ENCODE measurements at regions not wholly inside any gene's neighbourhood (a gene's known extent, or its start where the extent isn't known, plus 50 kb on each side); places are given as distances from the start of the nearest gene placed in this dataset.

- H3K36me3 Mint-ChIP-seq (ENCODE audit: low read depth), result no peaks in the 10 kb centered on the region
- H3K9me3 Mint-ChIP-seq, result no peaks in the 10 kb centered on the region
- no peaks in the 10 kb centered on the region for H3K4me1 Mint-ChIP-seq
- no peaks in the 10 kb centered on the region for H3K27me3 Mint-ChIP-seq
- no peak overlapping the region for H3K27ac Mint-ChIP-seq
- ATAC-seq (no peak), DNase-seq (no peak)
- H3K4me3 Mint-ChIP-seq, result no peak overlapping the region
These were observed 268.0 kb downstream of the BMP7 start for GRCh38 chr20:56998438-56998837.

- no peaks in the 10 kb centered on the region for H3K27me3 Mint-ChIP-seq
- DNase-seq, result no peak
- H3K4me1 Mint-ChIP-seq, result no peaks in the 10 kb centered on the region
- H3K36me3 Mint-ChIP-seq (ENCODE audit: low read depth), result no peaks in the 10 kb centered on the region
- no peaks in the 10 kb centered on the region for H3K9me3 Mint-ChIP-seq
- no peak overlapping the region for H3K4me3 Mint-ChIP-seq
- no peak for ATAC-seq
- H3K27ac Mint-ChIP-seq, result no peak overlapping the region
These were observed 265.9 kb downstream of the BMP7 start for GRCh38 chr20:57000441-57000968.

- H3K36me3 Mint-ChIP-seq (ENCODE audit: low read depth), result no peaks in the 10 kb centered on the region
- H3K27ac Mint-ChIP-seq, result no peak overlapping the region
- H3K4me1 Mint-ChIP-seq, result no peaks in the 10 kb centered on the region
- ATAC-seq (no peak), DNase-seq (no peak)
- H3K27me3 Mint-ChIP-seq, result no peaks in the 10 kb centered on the region
- no peak overlapping the region for H3K4me3 Mint-ChIP-seq
- H3K9me3 Mint-ChIP-seq, result no peaks in the 10 kb centered on the region
These were observed 265.2 kb downstream of the BMP7 start for GRCh38 chr20:57001126-57001767.

GRCh38 chr20:57002066-57002570 is 264.3 kb downstream of the BMP7 start:
- no peaks in the 10 kb centered on the region for H3K9me3 Mint-ChIP-seq
- no peak overlapping the region for H3K27ac Mint-ChIP-seq
- no peak overlapping the region for H3K4me3 Mint-ChIP-seq
- H3K4me1 Mint-ChIP-seq, result no peaks in the 10 kb centered on the region
- DNase-seq, result no peak
- H3K36me3 Mint-ChIP-seq (ENCODE audit: low read depth), result no peaks in the 10 kb centered on the region
- no peak for ATAC-seq
- H3K27me3 Mint-ChIP-seq, result peaks cover 5% of the 10 kb centered on the region

- DNase-seq, result no peak
- Mint-ChIP-seq H3K36me3 (ENCODE audit: low read depth) (no peaks in the 10 kb centered on the region), H3K27ac (no peak overlapping the region), H3K4me3 (no peak overlapping the region), H3K9me3 (no peaks in the 10 kb centered on the region), H3K27me3 (peaks cover 5% of the 10 kb centered on the region), H3K4me1 (peaks cover 2% of the 10 kb centered on the region)
- ATAC-seq, result no peak
These were observed 263.4 kb downstream of the BMP7 start for GRCh38 chr20:57003012-57003411.

- no peak overlapping the region for H3K4me3 Mint-ChIP-seq
- H3K27ac Mint-ChIP-seq, result no peak overlapping the region
- peaks cover 7% of the 10 kb centered on the region for H3K27me3 Mint-ChIP-seq
- no peak for ATAC-seq
- no peak for DNase-seq
- no peaks in the 10 kb centered on the region for H3K9me3 Mint-ChIP-seq
- H3K4me1 Mint-ChIP-seq, result peaks cover 2% of the 10 kb centered on the region
- no peaks in the 10 kb centered on the region for H3K36me3 Mint-ChIP-seq (ENCODE audit: low read depth)
These were observed 262.0 kb downstream of the BMP7 start for GRCh38 chr20:57004416-57004815.

GRCh38 chr20:57004951-57005933 is 261.2 kb downstream of the BMP7 start:
- Mint-ChIP-seq H3K27ac (no peak overlapping the region), H3K36me3 (ENCODE audit: low read depth) (no peaks in the 10 kb centered on the region), H3K9me3 (no peaks in the 10 kb centered on the region)

GRCh38 chr20:57006411-57007170 is 259.9 kb downstream of the BMP7 start:
- H3K4me1 Mint-ChIP-seq, result peaks cover 2% of the 10 kb centered on the region
- ATAC-seq (no peak), DNase-seq (no peak)
- H3K27me3 Mint-ChIP-seq, result peaks cover 7% of the 10 kb centered on the region
- H3K4me3 Mint-ChIP-seq, result no peak overlapping the region
- H3K27ac Mint-ChIP-seq, result no peak overlapping the region
- no peaks in the 10 kb centered on the region for H3K36me3 Mint-ChIP-seq (ENCODE audit: low read depth)
- no peaks in the 10 kb centered on the region for H3K9me3 Mint-ChIP-seq

More at GRCh38 chr20:57004951-57005933, 261.2 kb downstream of the BMP7 start:
- no peak for DNase-seq
- no peak overlapping the region for H3K4me3 Mint-ChIP-seq
- H3K27me3 Mint-ChIP-seq, result peaks cover 7% of the 10 kb centered on the region
- no peak for ATAC-seq
- H3K4me1 Mint-ChIP-seq, result peaks cover 2% of the 10 kb centered on the region

- H3K4me1 Mint-ChIP-seq, result peaks cover 2% of the 10 kb centered on the region
These were observed 259.3 kb downstream of the BMP7 start for GRCh38 chr20:57007171-57007540.

GRCh38 chr20:57008217-57008616 is 258.2 kb downstream of the BMP7 start:
- Mint-ChIP-seq H3K4me1 (peaks cover 2% of the 10 kb centered on the region), H3K9me3 (no peaks in the 10 kb centered on the region), H3K36me3 (ENCODE audit: low read depth) (no peaks in the 10 kb centered on the region), H3K27me3 (peaks cover 12% of the 10 kb centered on the region), H3K4me3 (no peak overlapping the region), H3K27ac (no peak overlapping the region)
- no peak for DNase-seq
- no peak for ATAC-seq

More at GRCh38 chr20:57007171-57007540, 259.3 kb downstream of the BMP7 start:
- DNase-seq, result no peak
- H3K9me3 Mint-ChIP-seq, result no peaks in the 10 kb centered on the region
- H3K4me3 Mint-ChIP-seq, result no peak overlapping the region
- no peaks in the 10 kb centered on the region for H3K36me3 Mint-ChIP-seq (ENCODE audit: low read depth)
- ATAC-seq, result no peak
- H3K27me3 Mint-ChIP-seq, result peaks cover 7% of the 10 kb centered on the region
- no peak overlapping the region for H3K27ac Mint-ChIP-seq

GRCh38 chr20:57009355-57009754 is 257.1 kb downstream of the BMP7 start:
- no peak overlapping the region for H3K4me3 Mint-ChIP-seq
- no peaks in the 10 kb centered on the region for H3K9me3 Mint-ChIP-seq
- peaks cover 14% of the 10 kb centered on the region for H3K27me3 Mint-ChIP-seq
- H3K36me3 Mint-ChIP-seq (ENCODE audit: low read depth), result no peaks in the 10 kb centered on the region
- DNase-seq, result no peak
- H3K27ac Mint-ChIP-seq, result no peak overlapping the region
- no peak for ATAC-seq
- H3K4me1 Mint-ChIP-seq, result peaks cover 2% of the 10 kb centered on the region

GRCh38 chr20:57009775-57010174 is 256.7 kb downstream of the BMP7 start:
- DNase-seq (no peak), ATAC-seq (no peak)
- H3K4me1 Mint-ChIP-seq, result peaks cover 2% of the 10 kb centered on the region
- peaks cover 14% of the 10 kb centered on the region for H3K27me3 Mint-ChIP-seq
- H3K4me3 Mint-ChIP-seq, result no peak overlapping the region
- no peaks in the 10 kb centered on the region for H3K36me3 Mint-ChIP-seq (ENCODE audit: low read depth)
- H3K9me3 Mint-ChIP-seq, result no peaks in the 10 kb centered on the region
- no peak overlapping the region for H3K27ac Mint-ChIP-seq

GRCh38 chr20:57012691-57013090 is 253.8 kb downstream of the BMP7 start:
- Mint-ChIP-seq H3K4me1 (peaks cover 2% of the 10 kb centered on the region), H3K4me3 (no peak overlapping the region), H3K36me3 (ENCODE audit: low read depth) (no peaks in the 10 kb centered on the region), H3K9me3 (no peaks in the 10 kb centered on the region), H3K27me3 (peaks cover 11% of the 10 kb centered on the region), H3K27ac (no peak overlapping the region)
- no peak for ATAC-seq
- no peak for DNase-seq

- ATAC-seq (no peak), DNase-seq (no peak)
- no peaks in the 10 kb centered on the region for H3K9me3 Mint-ChIP-seq
- H3K4me3 Mint-ChIP-seq, result no peak overlapping the region
- no peak overlapping the region for H3K27ac Mint-ChIP-seq
- H3K4me1 Mint-ChIP-seq, result no peaks in the 10 kb centered on the region
- H3K36me3 Mint-ChIP-seq (ENCODE audit: low read depth), result no peaks in the 10 kb centered on the region
- peaks cover 10% of the 10 kb centered on the region for H3K27me3 Mint-ChIP-seq
These were observed 253.2 kb downstream of the BMP7 start for GRCh38 chr20:57013217-57013616.

All from activated naive CD8-positive, alpha-beta T cell treated with anti-CD3 and anti-CD28 coated beads, Interleukin-2, amount 50 U/mL, for 24 hours (primary cell).